Peyer's patch (tissue), 4 donors: ENCODE measurements at regions not wholly inside any gene's neighbourhood (a gene's known extent, or its start where the extent isn't known, plus 50 kb on each side); places are given as distances from the start of the nearest gene placed in this dataset.
"Not testable (repeated sequence)": the region's sequence is repeated elsewhere in the genome, so short reads cannot be mapped to it uniquely, and the experiment has no call there.

Source experiments
- DNase-seq, 3 donors: peaks; one replicate each; pipeline ENCODE4 v3.0.0-alpha.2; 2017 to 2019
- H3K27ac ChIP-seq, 4 donors: fragments of 200-600 bp; sonication (generic); one replicate each; pipeline ENCODE4 v1.5.1; 2016 to 2019
- H3K27me3 ChIP-seq, 2 donors: fragments of 200-600 bp; sonication (generic); one replicate each; pipeline ENCODE4 v1.5.1; 2019
- H3K36me3 ChIP-seq, 3 donors: fragments of 200-600 bp; sonication (generic); one replicate each; pipeline ENCODE4 v1.5.1; 2016 to 2019
- H3K4me1 ChIP-seq, 4 donors: fragments of 200-600 bp; sonication (generic); one replicate each; pipeline ENCODE4 v1.5.1; 2016 to 2019
- H3K4me3 ChIP-seq, 4 donors: fragments of 200-600 bp; sonication (generic); 1 replicate in 3 of 4; 2 replicates in 1 of 4; pipeline ENCODE4 v1.5.1; 2016 to 2019; ENCODE audit warnings: mild to moderate bottlenecking in 1 of 4
- H3K9me3 ChIP-seq, 4 donors: fragments of 200-600 bp; sonication (generic); one replicate each; pipeline ENCODE4 v1.5.1; 2016 to 2019; ENCODE audit warnings: mild to moderate bottlenecking in 1 of 4
- POLR2A ChIP-seq, 2 donors: fragments of 450-650 bp; IDR thresholded peaks; one replicate each; pipeline ENCODE4 v1.5.1; 2017; ENCODE audit warnings: antibody characterized with exemption in 2 of 2, mild to moderate bottlenecking in 2 of 2, moderate library complexity in 2 of 2
- TF ChIP-seq, protein P1 (sequence below), 6 experiments: fragments of 450-650 bp in 4 of 6; fragments of 200-600 bp in 2 of 6; sonication (generic) in 1 of 6; IDR thresholded peaks; one replicate each; pipeline ENCODE4 v1.5.1; 2017 to 2019; ENCODE audit warnings: antibody characterized with exemption in 6 of 6, mild to moderate bottlenecking in 3 of 6, moderate library complexity in 1 of 6

DNA sequence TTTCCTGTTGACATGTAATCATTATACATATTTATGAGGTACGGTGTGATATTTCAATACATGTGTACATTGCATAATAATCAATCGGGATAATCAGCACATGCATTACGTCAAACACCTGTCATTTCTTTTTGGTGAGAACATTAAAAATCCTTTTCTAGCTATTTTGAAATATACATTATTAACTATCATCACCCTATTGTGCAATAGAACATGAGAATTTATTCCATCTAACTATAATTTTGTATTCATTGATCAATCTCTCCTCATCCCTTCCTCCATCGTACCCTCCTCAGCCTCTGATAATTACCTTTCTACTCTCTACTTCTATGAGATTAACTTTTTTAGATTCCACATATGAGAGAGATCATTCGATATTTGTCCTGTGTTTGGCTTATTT lies 170.9 kb upstream of the GHR start:
- Histone ChIP-seq H3K27me3 (no peaks in the 10 kb centered on the region), H3K4me3 (no peak overlapping the region), H3K36me3 (no peaks in the 10 kb centered on the region)

DNA sequence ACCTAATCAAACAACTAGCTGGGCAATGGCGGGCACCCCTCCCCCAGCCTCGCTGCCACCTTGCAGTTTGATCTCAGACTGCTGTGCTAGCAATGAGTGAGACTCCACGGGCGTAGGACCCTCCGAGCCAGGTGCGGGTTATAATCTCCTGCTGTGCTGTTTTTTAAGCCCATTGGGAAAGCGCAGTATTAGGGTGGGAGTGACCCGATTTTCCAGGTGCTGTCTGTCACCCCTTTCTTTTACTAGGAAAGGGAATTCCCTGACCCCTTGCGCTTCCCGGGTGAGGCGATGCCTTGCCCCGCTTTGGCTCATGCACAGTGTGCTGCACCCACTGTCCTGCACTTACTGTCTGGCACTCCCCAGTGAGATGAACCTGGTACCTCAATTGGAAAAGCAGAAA lies 163.3 kb upstream of the GHR start:
- DNase-seq, H3K27ac ChIP-seq, H3K36me3 ChIP-seq, H3K27me3 ChIP-seq, H3K9me3 ChIP-seq, H3K4me1 ChIP-seq, H3K4me3 ChIP-seq: not testable (repeated sequence)

More for the DNA sequence above, 170.9 kb upstream of the GHR start:
- Histone ChIP-seq H3K27ac (no peak overlapping the region), H3K9me3 (no peaks in the 10 kb centered on the region), H3K4me1 (no peaks in the 10 kb centered on the region)
- TF ChIP-seq POLR2A (IDR thresholded peaks at IDR 0.05), result no peak
- TF ChIP-seq, protein P1, sequence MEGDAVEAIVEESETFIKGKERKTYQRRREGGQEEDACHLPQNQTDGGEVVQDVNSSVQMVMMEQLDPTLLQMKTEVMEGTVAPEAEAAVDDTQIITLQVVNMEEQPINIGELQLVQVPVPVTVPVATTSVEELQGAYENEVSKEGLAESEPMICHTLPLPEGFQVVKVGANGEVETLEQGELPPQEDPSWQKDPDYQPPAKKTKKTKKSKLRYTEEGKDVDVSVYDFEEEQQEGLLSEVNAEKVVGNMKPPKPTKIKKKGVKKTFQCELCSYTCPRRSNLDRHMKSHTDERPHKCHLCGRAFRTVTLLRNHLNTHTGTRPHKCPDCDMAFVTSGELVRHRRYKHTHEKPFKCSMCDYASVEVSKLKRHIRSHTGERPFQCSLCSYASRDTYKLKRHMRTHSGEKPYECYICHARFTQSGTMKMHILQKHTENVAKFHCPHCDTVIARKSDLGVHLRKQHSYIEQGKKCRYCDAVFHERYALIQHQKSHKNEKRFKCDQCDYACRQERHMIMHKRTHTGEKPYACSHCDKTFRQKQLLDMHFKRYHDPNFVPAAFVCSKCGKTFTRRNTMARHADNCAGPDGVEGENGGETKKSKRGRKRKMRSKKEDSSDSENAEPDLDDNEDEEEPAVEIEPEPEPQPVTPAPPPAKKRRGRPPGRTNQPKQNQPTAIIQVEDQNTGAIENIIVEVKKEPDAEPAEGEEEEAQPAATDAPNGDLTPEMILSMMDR (IDR thresholded peaks at IDR 0.05), result no peak
- no peak for DNase-seq

DNA sequence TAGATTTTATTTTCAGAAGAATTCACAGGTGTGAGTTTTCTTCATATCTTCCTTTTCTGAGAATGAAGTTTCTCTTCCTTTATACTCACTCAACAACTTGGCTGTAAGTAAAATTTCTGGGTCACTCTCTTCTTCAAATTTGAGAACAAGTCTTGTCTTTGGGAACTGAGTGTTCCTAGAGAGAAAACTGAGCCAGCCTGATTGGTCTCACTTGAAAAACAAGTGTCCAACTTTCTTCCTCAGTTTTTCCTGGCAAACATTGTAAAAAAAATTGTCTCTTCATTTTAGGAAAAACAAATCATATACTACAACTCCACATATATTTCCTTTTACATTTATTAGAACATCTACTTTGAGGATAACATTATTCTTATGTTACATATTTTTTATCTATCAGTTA lies 156.1 kb upstream of the GHR start:
- no peaks in the 10 kb centered on the region for H3K9me3 ChIP-seq
- no peak for TF ChIP-seq POLR2A (IDR thresholded peaks at IDR 0.05)
- TF ChIP-seq, protein P1 (IDR thresholded peaks at IDR 0.05), result no peak
- H3K4me3 ChIP-seq, result no peak overlapping the region
- no peaks in the 10 kb centered on the region for H3K27me3 ChIP-seq
- no peak for DNase-seq
- H3K27ac ChIP-seq, result no peak overlapping the region
- H3K36me3 ChIP-seq, result no peaks in the 10 kb centered on the region
- no peaks in the 10 kb centered on the region for H3K4me1 ChIP-seq

DNA sequence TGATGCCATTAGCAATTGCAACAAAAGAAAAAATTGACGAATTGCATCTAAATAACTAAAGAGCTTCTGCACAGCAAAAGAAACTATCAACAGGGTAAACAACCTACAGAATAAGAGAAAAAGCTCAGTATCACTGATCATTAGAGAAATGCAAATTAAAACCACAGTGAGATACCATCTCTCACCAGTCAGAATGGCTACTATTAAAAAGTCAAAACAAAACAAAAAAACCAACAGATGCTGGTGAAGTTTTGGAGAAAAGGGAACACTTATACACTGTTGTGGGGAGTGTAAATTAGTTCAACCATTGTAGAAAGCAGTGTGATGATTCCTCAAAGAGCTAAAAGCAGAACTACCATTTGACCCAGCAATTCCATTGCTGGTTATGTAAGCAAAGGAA lies 155.1 kb upstream of the GHR start:
- not testable (repeated sequence) for H3K27me3 ChIP-seq, H3K4me1 ChIP-seq, DNase-seq, H3K36me3 ChIP-seq, H3K4me3 ChIP-seq, H3K27ac ChIP-seq, H3K9me3 ChIP-seq

DNA sequence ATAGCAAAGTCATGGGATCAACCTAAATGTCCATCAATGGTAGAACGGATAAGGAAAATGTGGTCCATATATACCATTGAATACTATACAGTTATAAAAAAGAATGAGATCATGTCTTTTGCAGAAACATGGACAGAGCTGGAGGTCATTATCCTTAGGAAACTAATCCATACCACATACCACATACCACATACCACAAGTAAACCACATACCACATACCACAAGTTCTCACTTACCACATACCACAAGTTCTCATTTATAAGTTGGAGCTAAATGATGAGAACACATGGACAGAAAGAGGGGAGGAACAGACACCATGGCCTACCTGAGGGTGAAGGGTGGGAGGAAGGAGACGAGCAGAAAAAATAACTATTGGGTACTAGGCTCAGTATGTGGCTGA lies 154.6 kb upstream of the GHR start:
- H3K9me3 ChIP-seq, result no peaks in the 10 kb centered on the region
- H3K27ac ChIP-seq, result no peak overlapping the region
- H3K4me1 ChIP-seq, result no peaks in the 10 kb centered on the region
- TF ChIP-seq, protein P1 (IDR thresholded peaks at IDR 0.05), result no peak
- TF ChIP-seq POLR2A (IDR thresholded peaks at IDR 0.05), result no peak
- no peaks in the 10 kb centered on the region for H3K27me3 ChIP-seq
- no peaks in the 10 kb centered on the region for H3K36me3 ChIP-seq
- no peak for DNase-seq
- no peak overlapping the region for H3K4me3 ChIP-seq

DNA sequence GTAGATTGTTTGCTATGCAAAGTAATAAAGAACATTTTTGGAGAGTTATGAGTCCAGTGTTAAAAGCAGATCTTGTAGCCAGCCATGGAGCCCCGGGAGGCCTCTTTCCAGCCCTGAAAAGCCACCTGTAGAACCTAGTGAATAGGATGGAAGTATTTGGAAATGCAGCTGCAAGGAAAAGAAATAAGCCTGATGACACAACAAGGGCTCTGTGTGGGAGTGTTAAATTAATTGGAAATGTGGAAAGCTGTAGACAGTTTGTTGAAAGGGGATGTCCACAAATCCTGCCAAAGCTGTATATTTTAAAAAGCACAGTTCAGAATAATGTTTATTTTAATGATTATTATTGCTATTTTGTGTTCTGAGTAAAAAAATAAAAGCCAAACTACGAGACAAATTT lies 152.5 kb upstream of the GHR start:
- no peaks in the 10 kb centered on the region for H3K9me3 ChIP-seq
- H3K27me3 ChIP-seq, result no peaks in the 10 kb centered on the region
- DNase-seq, result no peak
- no peaks in the 10 kb centered on the region for H3K4me1 ChIP-seq
- no peak overlapping the region for H3K4me3 ChIP-seq
- H3K27ac ChIP-seq, result no peak overlapping the region
- no peaks in the 10 kb centered on the region for H3K36me3 ChIP-seq
- TF ChIP-seq, protein P1 (IDR thresholded peaks at IDR 0.05), result no peak
- TF ChIP-seq POLR2A (IDR thresholded peaks at IDR 0.05), result no peak

DNA sequence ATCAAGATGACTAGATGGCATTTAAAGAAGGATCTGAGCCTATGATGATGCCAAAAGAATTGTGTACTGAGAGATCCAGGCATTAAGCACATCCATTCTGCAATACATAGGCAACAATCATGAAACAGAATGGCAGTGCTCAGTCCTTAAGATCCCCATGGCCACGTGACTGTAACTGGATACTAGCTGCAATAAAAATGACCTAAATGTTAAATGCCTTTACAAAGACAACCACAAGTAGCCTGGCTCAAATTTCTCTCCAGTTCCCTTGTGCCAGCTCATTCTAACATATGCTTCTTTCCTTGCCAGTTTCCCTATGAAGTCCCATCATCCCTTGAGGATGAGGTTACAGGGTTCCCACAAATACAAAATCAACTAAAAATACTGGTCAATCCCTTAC lies 148.3 kb upstream of the GHR start:
- no peak for TF ChIP-seq POLR2A (IDR thresholded peaks at IDR 0.05)
- TF ChIP-seq, protein P1 (IDR thresholded peaks at IDR 0.05), result no peak
- Histone ChIP-seq H3K4me3 (no peak overlapping the region), H3K27me3 (no peaks in the 10 kb centered on the region), H3K27ac (no peak overlapping the region), H3K4me1 (no peaks in the 10 kb centered on the region), H3K9me3 (no peaks in the 10 kb centered on the region), H3K36me3 (no peaks in the 10 kb centered on the region)
- no peak for DNase-seq
